PFSK-1 (cell line): ENCODE measurements at regions not wholly inside any gene's neighbourhood (a gene's known extent, or its start where the extent isn't known, plus 50 kb on each side); places are given as distances from the start of the nearest gene placed in this dataset.

Experiments
- FOXP2 ChIP-seq: optimal IDR thresholded peaks from 2 replicates; pipeline ENCODE3; 2011; ENCODE audit warnings: borderline replicate concordance, control low read depth, inconsistent platforms; ENCODE audit not compliant: insufficient read depth; ENCODE audit errors: extremely low read length, extremely low read depth
- POLR2AphosphoS5 ChIP-seq: IDR thresholded peaks from 2 replicates; pipeline ENCODE4 v1.6.1; 2012; ENCODE audit warnings: low read depth, mild to moderate bottlenecking, control low read depth, low read length, moderate library complexity
- SIN3A ChIP-seq: IDR thresholded peaks from 2 replicates; pipeline ENCODE4 v1.6.1; 2012; ENCODE audit warnings: mild to moderate bottlenecking, low read length, moderate library complexity, borderline replicate concordance; ENCODE audit not compliant: insufficient read depth
- TAF1 ChIP-seq: IDR thresholded peaks from 2 replicates; pipeline ENCODE4 v1.6.1; 2012; ENCODE audit warnings: low read length, control low read depth, borderline replicate concordance; ENCODE audit not compliant: insufficient read depth
- TF ChIP-seq, protein P1 (sequence below), 2 experiments: IDR thresholded peaks; 2 replicates each; pipeline versions ENCODE4 v1.6.1 to v1.8.0; 2011 to 2012; ENCODE audit warnings: low read depth in 2 of 2, low read length in 2 of 2, control low read depth in 1 of 2, inconsistent platforms in 1 of 2, mild to moderate bottlenecking in 1 of 2, moderate library complexity in 1 of 2; ENCODE audit not compliant: insufficient read depth in 1 of 2

- no peak for TF ChIP-seq FOXP2
- TF ChIP-seq TAF1: no peak
- TF ChIP-seq SIN3A: no peak
- no peak for TF ChIP-seq POLR2AphosphoS5
- TF ChIP-seq, protein P1, sequence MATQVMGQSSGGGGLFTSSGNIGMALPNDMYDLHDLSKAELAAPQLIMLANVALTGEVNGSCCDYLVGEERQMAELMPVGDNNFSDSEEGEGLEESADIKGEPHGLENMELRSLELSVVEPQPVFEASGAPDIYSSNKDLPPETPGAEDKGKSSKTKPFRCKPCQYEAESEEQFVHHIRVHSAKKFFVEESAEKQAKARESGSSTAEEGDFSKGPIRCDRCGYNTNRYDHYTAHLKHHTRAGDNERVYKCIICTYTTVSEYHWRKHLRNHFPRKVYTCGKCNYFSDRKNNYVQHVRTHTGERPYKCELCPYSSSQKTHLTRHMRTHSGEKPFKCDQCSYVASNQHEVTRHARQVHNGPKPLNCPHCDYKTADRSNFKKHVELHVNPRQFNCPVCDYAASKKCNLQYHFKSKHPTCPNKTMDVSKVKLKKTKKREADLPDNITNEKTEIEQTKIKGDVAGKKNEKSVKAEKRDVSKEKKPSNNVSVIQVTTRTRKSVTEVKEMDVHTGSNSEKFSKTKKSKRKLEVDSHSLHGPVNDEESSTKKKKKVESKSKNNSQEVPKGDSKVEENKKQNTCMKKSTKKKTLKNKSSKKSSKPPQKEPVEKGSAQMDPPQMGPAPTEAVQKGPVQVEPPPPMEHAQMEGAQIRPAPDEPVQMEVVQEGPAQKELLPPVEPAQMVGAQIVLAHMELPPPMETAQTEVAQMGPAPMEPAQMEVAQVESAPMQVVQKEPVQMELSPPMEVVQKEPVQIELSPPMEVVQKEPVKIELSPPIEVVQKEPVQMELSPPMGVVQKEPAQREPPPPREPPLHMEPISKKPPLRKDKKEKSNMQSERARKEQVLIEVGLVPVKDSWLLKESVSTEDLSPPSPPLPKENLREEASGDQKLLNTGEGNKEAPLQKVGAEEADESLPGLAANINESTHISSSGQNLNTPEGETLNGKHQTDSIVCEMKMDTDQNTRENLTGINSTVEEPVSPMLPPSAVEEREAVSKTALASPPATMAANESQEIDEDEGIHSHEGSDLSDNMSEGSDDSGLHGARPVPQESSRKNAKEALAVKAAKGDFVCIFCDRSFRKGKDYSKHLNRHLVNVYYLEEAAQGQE (IDR thresholded peaks at IDR 0.05; ENCODE audit: insufficient read depth in 1 of 2, low read depth in 2 of 2, low read length in 2 of 2): no peak
Observed at GRCh38 chr18:27493182-27493581, 308.1 kb upstream of the CHST9 start.

DNA sequence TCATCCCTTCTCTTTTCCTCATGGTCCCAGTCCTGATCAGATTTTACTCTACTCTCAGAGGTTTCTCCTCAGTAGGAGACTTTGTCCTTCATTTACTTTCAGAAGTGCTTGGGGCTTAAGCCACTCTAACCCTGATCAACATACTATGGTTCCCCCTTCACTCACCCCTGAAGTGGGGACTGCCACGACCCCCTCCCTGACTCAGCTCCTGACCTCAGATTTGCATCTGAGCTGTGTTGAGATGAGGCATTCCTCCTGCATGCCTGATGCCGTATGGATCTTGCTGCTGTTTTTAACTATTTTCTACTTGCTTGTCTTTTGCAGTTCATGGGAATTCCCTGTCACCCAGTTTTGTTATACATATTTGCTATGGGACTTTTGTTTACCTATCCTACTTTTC is 306.7 kb upstream of the CHST9 start:
- TF ChIP-seq FOXP2 (no peak), SIN3A (no peak), TAF1 (no peak), POLR2AphosphoS5 (no peak)
- TF ChIP-seq, protein P1 (IDR thresholded peaks at IDR 0.05; ENCODE audit: insufficient read depth in 1 of 2, low read depth in 2 of 2, low read length in 2 of 2): no peak

DNA sequence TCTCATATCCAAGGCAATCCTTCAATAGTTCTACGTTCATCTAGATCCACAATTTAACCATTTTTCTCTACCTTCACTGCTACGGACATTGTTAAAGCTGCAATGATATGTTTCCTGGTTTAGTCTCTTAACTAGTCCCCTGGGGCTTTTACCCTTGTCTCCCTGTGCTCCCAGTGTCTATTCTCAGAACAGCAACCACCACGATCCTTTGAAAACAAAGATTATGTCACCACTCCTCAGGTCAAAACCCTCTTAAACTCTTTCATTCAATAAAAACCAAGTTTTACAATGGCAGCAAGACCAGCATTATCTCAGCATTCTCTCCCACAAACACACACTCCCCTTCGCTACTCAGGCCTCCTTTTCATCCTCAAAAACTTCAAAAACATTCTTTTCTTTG is 298.2 kb upstream of the CHST9 start:
- no peak for TF ChIP-seq POLR2AphosphoS5
- TF ChIP-seq, protein P1 (IDR thresholded peaks at IDR 0.05; ENCODE audit: insufficient read depth in 1 of 2, low read depth in 2 of 2, low read length in 2 of 2): no peak
- TF ChIP-seq TAF1: no peak
- TF ChIP-seq FOXP2: no peak
- TF ChIP-seq SIN3A: no peak

DNA sequence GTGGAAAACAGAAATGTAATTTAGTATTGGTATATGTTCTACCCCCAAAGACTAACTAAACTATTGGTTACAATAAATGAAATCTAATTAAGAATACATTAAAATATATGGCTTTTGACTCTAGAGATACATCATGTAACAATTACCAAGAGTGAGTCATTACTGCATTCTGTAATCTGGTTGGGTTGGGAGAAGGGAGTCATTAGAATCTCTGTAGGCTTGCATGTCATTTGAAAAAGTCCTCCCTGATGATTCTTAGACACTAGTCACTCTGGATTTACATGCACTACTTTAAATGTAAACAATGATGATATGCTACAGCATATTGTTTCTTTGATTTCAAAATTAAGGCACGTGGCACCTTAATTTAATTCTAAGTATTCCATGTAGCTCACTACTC is 293.4 kb upstream of the CHST9 start:
- TF ChIP-seq TAF1: no peak
- TF ChIP-seq, protein P1 (IDR thresholded peaks at IDR 0.05; ENCODE audit: insufficient read depth in 1 of 2, low read depth in 2 of 2, low read length in 2 of 2): no peak
- TF ChIP-seq POLR2AphosphoS5: no peak
- TF ChIP-seq SIN3A: no peak
- no peak for TF ChIP-seq FOXP2

GRCh38 chr18:27473318-27473717 is 288.2 kb upstream of the CHST9 start:
- TF ChIP-seq FOXP2: no peak
- TF ChIP-seq POLR2AphosphoS5: no peak
- no peak for TF ChIP-seq SIN3A
- TF ChIP-seq TAF1: no peak
- TF ChIP-seq, protein P1 (IDR thresholded peaks at IDR 0.05; ENCODE audit: insufficient read depth in 1 of 2, low read depth in 2 of 2, low read length in 2 of 2): no peak
